Progenitor cell of endocrine pancreas (in vitro differentiated cells): ENCODE measurements at regions not wholly inside any gene's neighbourhood (a gene's known extent, or its start where the extent isn't known, plus 50 kb on each side); places are given as distances from the start of the nearest gene placed in this dataset.

ENCODE experiments used
- DNase-seq: peaks from one replicate; pipeline ENCODE4 v3.0.0; 2021; ENCODE audit warnings: low spot score; ENCODE audit not compliant: unreplicated experiment
- H3K27ac Mint-ChIP-seq: 2 replicates; pipeline ENCODE4 v1.8.0; 2021; ENCODE audit warnings: mild to moderate bottlenecking, moderate library complexity, mixed read lengths
- H3K27me3 Mint-ChIP-seq: 2 replicates; pipeline ENCODE4 v1.8.0; 2021; ENCODE audit warnings: mixed read lengths
- H3K36me3 Mint-ChIP-seq: 2 replicates; pipeline ENCODE4 v1.8.0; 2022; ENCODE audit warnings: mixed read lengths; ENCODE audit not compliant: insufficient read depth
- H3K4me1 Mint-ChIP-seq: 2 replicates; pipeline ENCODE4 v1.8.0; 2021; ENCODE audit warnings: low read depth, mixed read lengths
- H3K4me3 Mint-ChIP-seq: 2 replicates; pipeline ENCODE4 v1.8.0; 2021; ENCODE audit warnings: low read depth, mild to moderate bottlenecking, moderate library complexity, mixed read lengths
- H3K9me3 Mint-ChIP-seq: 2 replicates; pipeline ENCODE4 v1.8.0; 2021; ENCODE audit warnings: low read depth, mixed read lengths
- CTCF ChIP-seq: fragments of 200-600 bp; sonication (generic); IDR thresholded peaks from one replicate; pipeline ENCODE4 v1.5.0; 2021; ENCODE audit warnings: antibody characterized with exemption, mild to moderate bottlenecking; ENCODE audit not compliant: unreplicated experiment

DNA sequence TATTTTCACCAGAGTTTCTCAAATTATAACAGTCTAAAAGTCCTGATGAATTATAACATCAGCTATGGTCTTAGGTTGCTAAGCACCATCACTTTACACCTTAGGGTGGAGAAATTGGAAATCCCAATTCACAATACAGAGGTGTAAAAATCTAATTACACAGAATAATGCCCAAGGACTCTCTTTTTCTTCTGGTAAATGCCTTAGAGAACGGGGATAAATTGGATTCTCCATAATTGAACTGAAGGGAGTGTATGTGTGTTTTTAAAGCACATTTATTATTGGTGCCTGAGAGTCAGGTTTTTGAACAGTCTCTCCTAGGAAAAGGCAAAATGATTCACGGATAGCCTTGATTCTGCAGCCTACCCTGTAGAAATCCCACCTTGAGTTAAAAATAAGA is 66.8 kb downstream of the NIBAN1 start:
- Mint-ChIP-seq H3K4me3 (no peak overlapping the region), H3K27ac (no peak overlapping the region), H3K4me1 (peaks cover 9% of the 10 kb centered on the region), H3K36me3 (peaks cover 2% of the 10 kb centered on the region), H3K9me3 (no peaks in the 10 kb centered on the region), H3K27me3 (peaks cover 39% of the 10 kb centered on the region)
- no peak for TF ChIP-seq CTCF
- DNase-seq = no peak

DNA sequence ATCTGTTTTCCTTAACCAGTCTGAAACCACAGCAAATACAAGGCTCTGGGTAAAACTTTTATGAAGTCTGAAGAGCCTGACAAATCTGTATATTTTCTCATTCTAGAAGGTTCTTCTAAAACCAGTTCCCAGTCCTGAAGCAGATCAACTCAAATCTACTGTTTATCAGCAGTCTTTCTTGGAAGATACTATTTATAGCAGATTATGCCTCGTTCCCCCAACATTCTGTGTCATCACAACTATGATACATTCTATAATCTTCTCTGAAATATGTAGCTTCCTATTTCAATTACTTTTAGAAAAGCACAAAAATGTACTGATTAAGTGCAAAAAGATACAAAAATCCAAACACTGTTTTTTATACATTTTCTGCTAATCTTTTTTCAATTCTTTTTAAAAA is 67.5 kb downstream of the NIBAN1 start:
- H3K27me3 Mint-ChIP-seq = peaks cover 46% of the 10 kb centered on the region
- peaks cover 9% of the 10 kb centered on the region for H3K4me1 Mint-ChIP-seq
- no peak for TF ChIP-seq CTCF
- no peak for DNase-seq
- H3K36me3 Mint-ChIP-seq = peaks cover 2% of the 10 kb centered on the region
- H3K9me3 Mint-ChIP-seq = no peaks in the 10 kb centered on the region
- no peak overlapping the region for H3K27ac Mint-ChIP-seq
- H3K4me3 Mint-ChIP-seq = no peak overlapping the region

DNA sequence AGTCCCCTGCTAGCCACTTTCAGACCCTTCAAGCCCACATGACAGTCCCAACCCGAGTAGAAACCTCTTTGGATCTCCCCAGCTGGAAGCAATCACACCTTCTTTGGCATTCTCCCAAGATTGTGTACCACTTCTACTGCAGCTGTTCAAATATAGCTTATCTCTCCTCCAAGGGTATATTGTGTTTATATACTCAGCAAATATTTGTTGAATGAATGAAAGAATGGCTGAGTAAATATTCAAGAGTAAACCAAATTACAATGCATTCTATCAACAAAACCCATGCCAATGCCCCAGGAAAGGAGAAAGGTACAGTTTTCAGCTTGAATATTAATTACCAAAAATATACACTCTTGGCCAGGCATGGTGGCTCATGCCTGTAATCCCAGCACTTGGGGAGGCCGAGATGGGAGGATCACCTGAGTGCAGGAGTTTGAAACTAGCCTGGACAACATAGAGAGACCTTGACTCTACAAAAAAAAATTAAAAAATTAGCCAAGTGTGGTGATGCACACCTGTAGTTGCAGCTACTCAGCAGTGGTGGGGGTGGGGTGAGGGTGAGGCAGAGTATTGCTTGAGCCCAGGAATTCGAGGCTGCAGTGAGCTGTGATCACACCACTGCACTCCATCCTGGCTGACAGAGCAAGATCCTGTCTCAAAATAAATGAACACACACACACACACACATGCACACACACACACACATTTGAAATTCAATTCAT is 68.5 kb downstream of the NIBAN1 start:
- peaks cover 49% of the 10 kb centered on the region for H3K27me3 Mint-ChIP-seq
- no peaks in the 10 kb centered on the region for H3K9me3 Mint-ChIP-seq
- DNase-seq = no peak

DNA sequence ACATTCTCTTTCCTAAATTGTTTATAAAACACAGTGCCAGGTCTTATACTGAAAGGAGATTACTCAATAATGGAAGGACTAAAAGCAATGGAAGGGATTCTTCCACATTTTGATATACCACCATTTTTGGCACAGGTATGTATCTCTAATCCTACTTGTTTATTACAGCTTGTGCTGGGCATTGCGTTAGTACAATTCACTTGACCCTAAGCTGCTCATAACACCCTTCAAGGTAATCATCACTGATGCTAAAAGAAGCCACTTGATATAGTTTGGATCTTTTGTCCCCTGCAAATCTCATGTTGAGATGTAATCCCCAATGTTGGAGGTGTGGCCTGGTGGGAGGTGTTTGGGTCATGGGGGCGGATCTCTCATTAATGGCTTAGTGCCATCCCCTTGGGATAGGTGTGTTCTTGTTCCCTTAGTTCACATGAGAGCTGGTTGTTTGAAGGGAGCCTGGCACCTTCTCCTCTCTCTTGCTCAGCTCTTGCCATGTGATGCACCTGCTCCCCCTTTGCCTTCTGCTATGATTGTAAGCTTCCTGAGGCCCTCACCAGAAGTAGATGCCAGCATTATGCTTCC is 71.1 kb downstream of the NIBAN1 start:
- H3K4me3 Mint-ChIP-seq = no peak overlapping the region
- peaks cover 9% of the 10 kb centered on the region for H3K4me1 Mint-ChIP-seq
- DNase-seq = no peak

More for the DNA sequence above, 68.5 kb downstream of the NIBAN1 start:
- no peak for TF ChIP-seq CTCF
- H3K4me3 Mint-ChIP-seq = no peak overlapping the region
- peak overlapping the region; percentile 88 for H3K27ac Mint-ChIP-seq
- peaks cover 2% of the 10 kb centered on the region for H3K36me3 Mint-ChIP-seq
- H3K4me1 Mint-ChIP-seq = peaks cover 9% of the 10 kb centered on the region

GRCh38 chr1:184900507-184900906 is 73.8 kb downstream of the NIBAN1 start:
- H3K36me3 Mint-ChIP-seq = peaks cover 22% of the 10 kb centered on the region
- DNase-seq = no peak
- H3K4me1 Mint-ChIP-seq = peaks cover 6% of the 10 kb centered on the region
- no peak for TF ChIP-seq CTCF
- H3K27ac Mint-ChIP-seq = no peak overlapping the region
- H3K27me3 Mint-ChIP-seq = peaks cover 41% of the 10 kb centered on the region
- no peak overlapping the region for H3K4me3 Mint-ChIP-seq
- H3K9me3 Mint-ChIP-seq = peaks cover 10% of the 10 kb centered on the region

More for the DNA sequence above, 71.1 kb downstream of the NIBAN1 start:
- Mint-ChIP-seq H3K27ac (peak overlapping the region; percentile 45), H3K27me3 (peaks cover 44% of the 10 kb centered on the region), H3K36me3 (peaks cover 9% of the 10 kb centered on the region), H3K9me3 (no peaks in the 10 kb centered on the region)
- TF ChIP-seq CTCF = no peak
